ENCODE measurements at regions not wholly inside any gene's neighbourhood (a gene's known extent, or its start where the extent isn't known, plus 50 kb on each side); places are given as distances from the start of the nearest gene placed in this dataset.

GRCh38 chr13:111511805-111512504, 191.5 kb downstream of the TEX29 start:
- Histone ChIP-seq H3K27ac (ENCODE audit: low read depth, low read length) (no peak overlapping the region), H3K4me1 (ENCODE audit: insufficient read depth, low read length) (no peaks in the 10 kb centered on the region), H3K9ac (ENCODE audit: low read length) (no peak overlapping the region), H3K9me3 (ENCODE audit: insufficient read depth, low read depth, low read length) (no peaks in the 10 kb centered on the region), H3K79me2 (ENCODE audit: insufficient read depth, low read length) (no peaks in the 10 kb centered on the region), H4K20me1 (ENCODE audit: insufficient read depth, low read length) (no peaks in the 10 kb centered on the region), H3K4me3 (ENCODE audit: insufficient read depth, low read depth, low read length) (no peak overlapping the region), H3K27me3 (ENCODE audit: insufficient read depth, low read length) (no peaks in the 10 kb centered on the region), H3K36me3 (ENCODE audit: insufficient read depth, low read length) (no peaks in the 10 kb centered on the region), H3K4me2 (ENCODE audit: low read length) (no peak overlapping the region), H2AFZ (ENCODE audit: low read depth, low read length) (no peak overlapping the region)
- DNase-seq (ENCODE audit: low read depth) (no peak), FAIRE-seq (no peak)
- Mint-ChIP-seq H3K4me1 (ENCODE audit: low read depth, unreplicated experiment) (peaks cover 5% of the 10 kb centered on the region), H3K36me3 (ENCODE audit: low read depth, unreplicated experiment) (no peaks in the 10 kb centered on the region), H3K27ac (ENCODE audit: unreplicated experiment) (no peak overlapping the region), H3K4me3 (ENCODE audit: unreplicated experiment) (no peak overlapping the region), H3K27me3 (ENCODE audit: low read depth, unreplicated experiment) (peaks cover 50% of the 10 kb centered on the region), H3K9me3 (ENCODE audit: unreplicated experiment) (peaks cover 2% of the 10 kb centered on the region)
- no peak for TF ChIP-seq EZH2 (IDR thresholded peaks at IDR 0.05; ENCODE audit: insufficient read depth, low read length)
- no peak for TF ChIP-seq CTCF (IDR thresholded peaks at IDR 0.05; ENCODE audit: insufficient read depth, low read depth, low read length)

GRCh38 chr13:111512707-111513106, 192.3 kb downstream of the TEX29 start:
- no peaks in the 10 kb centered on the region for H3K27me3 ChIP-seq (ENCODE audit: insufficient read depth, low read length)
- no peak for FAIRE-seq
- DNase-seq (ENCODE audit: low read depth), result no peak
- Mint-ChIP-seq H3K4me1 (ENCODE audit: low read depth, unreplicated experiment) (peaks cover 5% of the 10 kb centered on the region), H3K4me3 (ENCODE audit: unreplicated experiment) (no peak overlapping the region), H3K36me3 (ENCODE audit: low read depth, unreplicated experiment) (no peaks in the 10 kb centered on the region), H3K27ac (ENCODE audit: unreplicated experiment) (no peak overlapping the region), H3K9me3 (ENCODE audit: unreplicated experiment) (peaks cover 2% of the 10 kb centered on the region), H3K27me3 (ENCODE audit: low read depth, unreplicated experiment) (peaks cover 49% of the 10 kb centered on the region)
- H4K20me1 ChIP-seq (ENCODE audit: insufficient read depth, low read length), result no peaks in the 10 kb centered on the region
- no peak overlapping the region for H3K9ac ChIP-seq (ENCODE audit: low read length)
- H3K4me3 ChIP-seq (ENCODE audit: insufficient read depth, low read depth, low read length), result no peak overlapping the region
- no peak overlapping the region for H3K4me2 ChIP-seq (ENCODE audit: low read length)
- TF ChIP-seq EZH2 (IDR thresholded peaks at IDR 0.05; ENCODE audit: insufficient read depth, low read length), result no peak
- no peak for TF ChIP-seq CTCF (IDR thresholded peaks at IDR 0.05; ENCODE audit: insufficient read depth, low read depth, low read length)
- H3K4me1 ChIP-seq (ENCODE audit: insufficient read depth, low read length), result no peaks in the 10 kb centered on the region
- H3K79me2 ChIP-seq (ENCODE audit: insufficient read depth, low read length), result no peaks in the 10 kb centered on the region
- H3K36me3 ChIP-seq (ENCODE audit: insufficient read depth, low read length), result no peaks in the 10 kb centered on the region
- no peak overlapping the region for H2AFZ ChIP-seq (ENCODE audit: low read depth, low read length)
- H3K27ac ChIP-seq (ENCODE audit: low read depth, low read length), result no peak overlapping the region
- no peaks in the 10 kb centered on the region for H3K9me3 ChIP-seq (ENCODE audit: insufficient read depth, low read depth, low read length)
